ENCODE measurements at regions not wholly inside any gene's neighbourhood (a gene's known extent, or its start where the extent isn't known, plus 50 kb on each side); places are given as distances from the start of the nearest gene placed in this dataset.
"Not testable (repeated sequence)": the region's sequence is repeated elsewhere in the genome, so short reads cannot be mapped to it uniquely, and the experiment has no call there.

GRCh38 chr4:170413951-170414350 lies 324.2 kb upstream of the AADAT start:
- DNase-seq, result no peak
- ATAC-seq, result no peak

GRCh38 chr4:170400361-170400760 lies 310.6 kb upstream of the AADAT start:
- no peak for ATAC-seq
- DNase-seq, result no peak

GRCh38 chr4:170399581-170400293 lies 310.0 kb upstream of the AADAT start:
- DNase-seq (no peak), ATAC-seq (no peak)

- ATAC-seq (no peak), DNase-seq (no peak)
Observed at GRCh38 chr4:170398218-170398617, 308.5 kb upstream of the AADAT start.

- DNase-seq (no peak), ATAC-seq (no peak)
Observed at GRCh38 chr4:170395773-170396172, 306.0 kb upstream of the AADAT start.

GRCh38 chr4:170391066-170391740 lies 301.4 kb upstream of the AADAT start:
- ATAC-seq, result no peak
- DNase-seq, result no peak

GRCh38 chr4:170389411-170389810 lies 299.7 kb upstream of the AADAT start:
- ATAC-seq, result no peak
- DNase-seq, result no peak

GRCh38 chr4:170388255-170388654 lies 298.5 kb upstream of the AADAT start:
- ATAC-seq (no peak), DNase-seq (no peak)

- DNase-seq (no peak), ATAC-seq (no peak)
Observed at GRCh38 chr4:170386971-170387370, 297.2 kb upstream of the AADAT start.

- no peak for DNase-seq
- ATAC-seq, result no peak
Observed at GRCh38 chr4:170386511-170386910, 296.8 kb upstream of the AADAT start.

- DNase-seq (no peak), ATAC-seq (no peak)
Observed at GRCh38 chr4:170374770-170375169, 285.0 kb upstream of the AADAT start.

GRCh38 chr4:170348945-170349344 lies 259.2 kb upstream of the AADAT start:
- no peak for ATAC-seq

GRCh38 chr4:170347191-170347590 lies 257.4 kb upstream of the AADAT start:
- not testable (repeated sequence) for ATAC-seq, DNase-seq

More at GRCh38 chr4:170348945-170349344, 259.2 kb upstream of the AADAT start:
- DNase-seq, result no peak

GRCh38 chr4:170339522-170339921 lies 249.8 kb upstream of the AADAT start:
- no peak for ATAC-seq
- DNase-seq, result no peak

GRCh38 chr4:170336238-170336775 lies 246.6 kb upstream of the AADAT start:
- DNase-seq, result no peak
- no peak for ATAC-seq

- DNase-seq (no peak), ATAC-seq (no peak)
Observed at GRCh38 chr4:170325599-170325998, 235.8 kb upstream of the AADAT start.

GRCh38 chr4:170323623-170324022 lies 233.9 kb upstream of the AADAT start:
- ATAC-seq, result no peak
- no peak for DNase-seq

GRCh38 chr4:170307182-170307581 lies 217.4 kb upstream of the AADAT start:
- ATAC-seq, result no peak
- DNase-seq, result no peak

GRCh38 chr4:170306208-170306607 lies 216.5 kb upstream of the AADAT start:
- no peak for ATAC-seq

GRCh38 chr4:170305627-170306026 lies 215.9 kb upstream of the AADAT start:
- no peak for ATAC-seq
- DNase-seq, result no peak

More at GRCh38 chr4:170306208-170306607, 216.5 kb upstream of the AADAT start:
- DNase-seq, result no peak

GRCh38 chr4:170281027-170281426 lies 191.3 kb upstream of the AADAT start:
- DNase-seq, result no peak
- ATAC-seq, result no peak

- ATAC-seq (no peak), DNase-seq (no peak)
Observed at GRCh38 chr4:170278460-170278859, 188.7 kb upstream of the AADAT start.

GRCh38 chr4:170274616-170275015 lies 184.9 kb upstream of the AADAT start:
- no peak for DNase-seq
- no peak for ATAC-seq

GRCh38 chr4:170272959-170273358 lies 183.2 kb upstream of the AADAT start:
- DNase-seq (no peak), ATAC-seq (no peak)

Data from stimulated activated naive CD8-positive, alpha-beta T cell treated with anti-CD3 and anti-CD28 coated beads, Interleukin-15, Interleukin-2, amounts not matched to agents 100 U/mL and 50 U/mL, for 24 hours (primary cell).